Tibial artery (tissue), 4 donors: ENCODE measurements at regions not wholly inside any gene's neighbourhood (a gene's known extent, or its start where the extent isn't known, plus 50 kb on each side); places are given as distances from the start of the nearest gene placed in this dataset.

Source experiments
- DNase-seq, 2 donors: peaks; one replicate each; pipeline ENCODE4 v3.0.0-alpha.2; 2019
- H3K27ac ChIP-seq, 2 donors: fragments of 200-600 bp; sonication (generic) in 1 of 2; 1 replicate in 1 of 2; 2 replicates in 1 of 2; pipeline ENCODE4 v1.5.1; 2018 to 2019; ENCODE audit warnings: mild to moderate bottlenecking in 1 of 2
- H3K27me3 ChIP-seq, 2 donors: fragments of 200-600 bp; sonication (generic) in 1 of 2; one replicate each; pipeline versions ENCODE4 v1.5.1 to v1.6.0; 2016 to 2019
- H3K36me3 ChIP-seq, 3 donors: fragments of 200-600 bp; sonication (generic) in 2 of 3; one replicate each; pipeline ENCODE4 v1.5.1; 2016 to 2019; ENCODE audit warnings: mild to moderate bottlenecking in 2 of 3
- H3K4me1 ChIP-seq, 4 donors: fragments of 200-600 bp; sonication (generic) in 2 of 4; 1 replicate in 3 of 4; 2 replicates in 1 of 4; pipeline ENCODE4 v1.5.1; 2016 to 2019
- H3K4me3 ChIP-seq, 2 donors: fragments of 200-600 bp; sonication (generic) in 1 of 2; 1 replicate in 1 of 2; 2 replicates in 1 of 2; pipeline ENCODE4 v1.5.1; 2018 to 2019; ENCODE audit warnings: mild to moderate bottlenecking in 2 of 2
- H3K9me3 ChIP-seq, 3 donors: fragments of 200-600 bp; sonication (generic) in 1 of 3; one replicate each; pipeline ENCODE4 v1.5.1; 2016 to 2019
- intact Hi-C: fragments of 100-400 bp; cut with DNase I; formaldehyde crosslinking; loops from one replicate; pipeline ENCODE4 v1.15.0; 2023; ENCODE audit warnings: low total_unique reads
- TF ChIP-seq, protein P1 (sequence below), 2 experiments: fragments of 200-600 bp in 1 of 2; fragments of 450-650 bp in 1 of 2; IDR thresholded peaks; one replicate each; pipeline ENCODE4 v1.5.1; 2017 to 2019; ENCODE audit warnings: antibody characterized with exemption in 2 of 2, mild to moderate bottlenecking in 1 of 2, moderate library complexity in 1 of 2

GRCh38 chr6:156310701-156311100 is 466.5 kb upstream of the ARID1B start:
- Histone ChIP-seq H3K27ac (no peak overlapping the region), H3K36me3 (no peaks in the 10 kb centered on the region), H3K4me3 (no peak overlapping the region), H3K4me1 (no peaks in the 10 kb centered on the region), H3K9me3 (no peaks in the 10 kb centered on the region), H3K27me3 (no peaks in the 10 kb centered on the region)
- no peak for DNase-seq
- intact Hi-C loops: no loop called here
- TF ChIP-seq, protein P1, sequence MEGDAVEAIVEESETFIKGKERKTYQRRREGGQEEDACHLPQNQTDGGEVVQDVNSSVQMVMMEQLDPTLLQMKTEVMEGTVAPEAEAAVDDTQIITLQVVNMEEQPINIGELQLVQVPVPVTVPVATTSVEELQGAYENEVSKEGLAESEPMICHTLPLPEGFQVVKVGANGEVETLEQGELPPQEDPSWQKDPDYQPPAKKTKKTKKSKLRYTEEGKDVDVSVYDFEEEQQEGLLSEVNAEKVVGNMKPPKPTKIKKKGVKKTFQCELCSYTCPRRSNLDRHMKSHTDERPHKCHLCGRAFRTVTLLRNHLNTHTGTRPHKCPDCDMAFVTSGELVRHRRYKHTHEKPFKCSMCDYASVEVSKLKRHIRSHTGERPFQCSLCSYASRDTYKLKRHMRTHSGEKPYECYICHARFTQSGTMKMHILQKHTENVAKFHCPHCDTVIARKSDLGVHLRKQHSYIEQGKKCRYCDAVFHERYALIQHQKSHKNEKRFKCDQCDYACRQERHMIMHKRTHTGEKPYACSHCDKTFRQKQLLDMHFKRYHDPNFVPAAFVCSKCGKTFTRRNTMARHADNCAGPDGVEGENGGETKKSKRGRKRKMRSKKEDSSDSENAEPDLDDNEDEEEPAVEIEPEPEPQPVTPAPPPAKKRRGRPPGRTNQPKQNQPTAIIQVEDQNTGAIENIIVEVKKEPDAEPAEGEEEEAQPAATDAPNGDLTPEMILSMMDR (IDR thresholded peaks at IDR 0.05): no peak

GRCh38 chr6:156309017-156309416 is 468.2 kb upstream of the ARID1B start:
- H3K9me3 ChIP-seq: no peaks in the 10 kb centered on the region
- H3K27ac ChIP-seq: no peak overlapping the region
- no peaks in the 10 kb centered on the region for H3K27me3 ChIP-seq
- no peak overlapping the region for H3K4me3 ChIP-seq
- no peak for DNase-seq
- TF ChIP-seq, protein P1 (IDR thresholded peaks at IDR 0.05): no peak
- H3K4me1 ChIP-seq: no peaks in the 10 kb centered on the region
- intact Hi-C loops: no loop called here
- H3K36me3 ChIP-seq: no peaks in the 10 kb centered on the region

- no peak overlapping the region for H3K4me3 ChIP-seq
- H3K4me1 ChIP-seq: no peaks in the 10 kb centered on the region
- DNase-seq: no peak
- TF ChIP-seq, protein P1 (IDR thresholded peaks at IDR 0.05): no peak
- no peaks in the 10 kb centered on the region for H3K9me3 ChIP-seq
- no peaks in the 10 kb centered on the region for H3K36me3 ChIP-seq
- H3K27me3 ChIP-seq: no peaks in the 10 kb centered on the region
- H3K27ac ChIP-seq: no peak overlapping the region
- intact Hi-C loops: no loop called here
These were observed 468.6 kb upstream of the ARID1B start for GRCh38 chr6:156308604-156309003.

- no peaks in the 10 kb centered on the region for H3K4me1 ChIP-seq
- H3K36me3 ChIP-seq: no peaks in the 10 kb centered on the region
- intact Hi-C loops: no loop called here
- no peaks in the 10 kb centered on the region for H3K27me3 ChIP-seq
- DNase-seq: no peak
- TF ChIP-seq, protein P1 (IDR thresholded peaks at IDR 0.05): no peak
- H3K4me3 ChIP-seq: no peak overlapping the region
- no peak overlapping the region for H3K27ac ChIP-seq
- H3K9me3 ChIP-seq: no peaks in the 10 kb centered on the region
These were observed 470.6 kb upstream of the ARID1B start for GRCh38 chr6:156306531-156306930.

- DNase-seq: no peak
- H3K4me3 ChIP-seq: no peak overlapping the region
- no peaks in the 10 kb centered on the region for H3K27me3 ChIP-seq
- H3K27ac ChIP-seq: no peak overlapping the region
- intact Hi-C loops: no loop called here
- H3K36me3 ChIP-seq: no peaks in the 10 kb centered on the region
- TF ChIP-seq, protein P1 (IDR thresholded peaks at IDR 0.05): no peak
- no peaks in the 10 kb centered on the region for H3K9me3 ChIP-seq
- no peaks in the 10 kb centered on the region for H3K4me1 ChIP-seq
These were observed 494.1 kb upstream of the ARID1B start for GRCh38 chr6:156283091-156283490.

GRCh38 chr6:156282087-156282486 is 495.1 kb upstream of the ARID1B start:
- H3K4me1 ChIP-seq: no peaks in the 10 kb centered on the region
- intact Hi-C loops: no loop called here
- DNase-seq: no peak
- no peak overlapping the region for H3K4me3 ChIP-seq
- H3K36me3 ChIP-seq: no peaks in the 10 kb centered on the region
- no peaks in the 10 kb centered on the region for H3K27me3 ChIP-seq
- TF ChIP-seq, protein P1 (IDR thresholded peaks at IDR 0.05): no peak
- no peak overlapping the region for H3K27ac ChIP-seq
- no peaks in the 10 kb centered on the region for H3K9me3 ChIP-seq
